ENCODE measurements at regions not wholly inside any gene's neighbourhood (a gene's known extent, or its start where the extent isn't known, plus 50 kb on each side); places are given as distances from the start of the nearest gene placed in this dataset.

DNA sequence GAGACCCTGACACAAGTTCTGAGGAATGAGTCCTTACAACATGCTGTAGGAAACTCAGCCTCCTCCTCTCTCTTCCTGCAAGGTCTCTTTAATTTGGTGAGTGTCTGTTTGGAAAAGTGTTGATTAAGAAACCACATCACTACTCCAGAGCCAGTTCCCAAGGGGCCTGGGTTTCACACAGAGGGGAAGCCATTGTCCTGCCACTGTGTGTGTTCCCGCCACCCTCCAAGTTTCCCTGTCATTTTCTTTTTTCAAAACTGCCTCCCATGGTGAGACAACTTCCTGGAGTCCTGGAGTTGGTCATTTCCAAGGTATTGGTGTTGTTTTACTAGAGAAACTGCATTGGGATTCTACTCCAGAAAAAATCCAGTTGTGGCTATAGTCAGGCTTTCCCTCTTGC is 232.0 kb upstream of the PARD3B start:
- TF ChIP-seq, protein P1, sequence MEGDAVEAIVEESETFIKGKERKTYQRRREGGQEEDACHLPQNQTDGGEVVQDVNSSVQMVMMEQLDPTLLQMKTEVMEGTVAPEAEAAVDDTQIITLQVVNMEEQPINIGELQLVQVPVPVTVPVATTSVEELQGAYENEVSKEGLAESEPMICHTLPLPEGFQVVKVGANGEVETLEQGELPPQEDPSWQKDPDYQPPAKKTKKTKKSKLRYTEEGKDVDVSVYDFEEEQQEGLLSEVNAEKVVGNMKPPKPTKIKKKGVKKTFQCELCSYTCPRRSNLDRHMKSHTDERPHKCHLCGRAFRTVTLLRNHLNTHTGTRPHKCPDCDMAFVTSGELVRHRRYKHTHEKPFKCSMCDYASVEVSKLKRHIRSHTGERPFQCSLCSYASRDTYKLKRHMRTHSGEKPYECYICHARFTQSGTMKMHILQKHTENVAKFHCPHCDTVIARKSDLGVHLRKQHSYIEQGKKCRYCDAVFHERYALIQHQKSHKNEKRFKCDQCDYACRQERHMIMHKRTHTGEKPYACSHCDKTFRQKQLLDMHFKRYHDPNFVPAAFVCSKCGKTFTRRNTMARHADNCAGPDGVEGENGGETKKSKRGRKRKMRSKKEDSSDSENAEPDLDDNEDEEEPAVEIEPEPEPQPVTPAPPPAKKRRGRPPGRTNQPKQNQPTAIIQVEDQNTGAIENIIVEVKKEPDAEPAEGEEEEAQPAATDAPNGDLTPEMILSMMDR (conservative IDR thresholded peaks at IDR 0.05 in 1 of 2, IDR thresholded peaks at IDR 0.05 in 1 of 2; ENCODE audit: low read depth in 1 of 2, low read length in 2 of 2) = no peak
- no peak for TF ChIP-seq EZH2 (IDR thresholded peaks at IDR 0.05; ENCODE audit: low read length, missing control alignments)
